GM12872 (cell line): ENCODE measurements at regions not wholly inside any gene's neighbourhood (a gene's known extent, or its start where the extent isn't known, plus 50 kb on each side); places are given as distances from the start of the nearest gene placed in this dataset.

ENCODE experiments used
- CTCF ChIP-seq: IDR thresholded peaks from 3 replicates; pipeline ENCODE4 v1.5.1; 2011; ENCODE audit warnings: low read depth, mild to moderate bottlenecking, low read length, moderate library complexity; ENCODE audit not compliant: insufficient read depth

- TF ChIP-seq CTCF = no peak
These were observed 205.2 kb upstream of the GHITM start for GRCh38 chr10:83934062-83934461.

- TF ChIP-seq CTCF = no peak
These were observed 204.5 kb upstream of the GHITM start for GRCh38 chr10:83934641-83935338.

GRCh38 chr10:83935339-83935736 is 204.0 kb upstream of the GHITM start:
- TF ChIP-seq CTCF = no peak

GRCh38 chr10:83935911-83936310 is 203.4 kb upstream of the GHITM start:
- TF ChIP-seq CTCF = no peak

GRCh38 chr10:83937161-83937560 is 202.1 kb upstream of the GHITM start:
- no peak for TF ChIP-seq CTCF

- no peak for TF ChIP-seq CTCF
These were observed 201.5 kb upstream of the GHITM start for GRCh38 chr10:83937826-83938225.

- TF ChIP-seq CTCF = no peak
These were observed 198.1 kb upstream of the GHITM start for GRCh38 chr10:83941189-83941588.
